Activated CD8-positive, alpha-beta T cell treated with anti-CD3 and anti-CD28 coated beads, Interleukin-2, amount 10 ng/mL, durations not matched to agents 7 days and 5 days (primary cell): ENCODE measurements at regions not wholly inside any gene's neighbourhood (a gene's known extent, or its start where the extent isn't known, plus 50 kb on each side); places are given as distances from the start of the nearest gene placed in this dataset.

ENCODE experiments used
- ATAC-seq: fragments of 150-1000 bp; cut with Tn5 transposase; one replicate; pipeline ENCODE4 v1.10.0; 2021; ENCODE audit warnings: moderate library complexity
- CTCF ChIA-PET: fragments of 350-600 bp; sonication (Branson Sonifier 250); formaldehyde crosslinking; loops from one replicate; lab custom pipeline; 2021; ENCODE audit warnings: antibody characterized with exemption; lab: Charles Lee
- POLR2A ChIA-PET: fragments of 350-600 bp; sonication (Branson Sonifier 250); formaldehyde crosslinking; loops from one replicate; lab custom pipeline; 2021; ENCODE audit warnings: antibody characterized with exemption; lab: Charles Lee
- DNase-seq: peaks from one replicate; pipeline ENCODE4 v3.0.0-alpha.2; 2020
- H3K27ac Mint-ChIP-seq: one replicate; pipeline ENCODE4 v1.8.0; 2021; ENCODE audit warnings: mild to moderate bottlenecking, mixed read lengths
- H3K27me3 Mint-ChIP-seq: one replicate; pipeline ENCODE4 v1.8.0; 2021; ENCODE audit warnings: low read depth, mixed read lengths
- H3K36me3 Mint-ChIP-seq: one replicate; pipeline ENCODE4 v1.8.0; 2021; ENCODE audit warnings: low read depth, mixed read lengths
- H3K4me1 Mint-ChIP-seq: one replicate; pipeline ENCODE4 v1.8.0; 2021; ENCODE audit warnings: low read depth, mixed read lengths
- H3K4me3 Mint-ChIP-seq: one replicate; pipeline ENCODE4 v1.8.0; 2021; ENCODE audit warnings: mild to moderate bottlenecking, mixed read lengths
- H3K9me3 Mint-ChIP-seq: one replicate; pipeline ENCODE4 v1.8.0; 2022; ENCODE audit warnings: mixed read lengths; ENCODE audit not compliant: insufficient read depth

GRCh38 chr2:8479298-8479697 is 202.6 kb upstream of the ID2 start:
- peak overlapping the region; percentile 81 for H3K27ac Mint-ChIP-seq
- no peaks in the 10 kb centered on the region for H3K27me3 Mint-ChIP-seq
- DNase-seq (no peak), ATAC-seq (no peak)
- peaks cover 5% of the 10 kb centered on the region for H3K9me3 Mint-ChIP-seq
- no peak overlapping the region for H3K4me3 Mint-ChIP-seq
- CTCF ChIA-PET, result interaction anchor here (1.5 kb wide), 1 partner anchor 64 kb away, joined by 3 read pairs; no protein-coding TSS in a partner anchor
- H3K4me1 Mint-ChIP-seq, result peaks cover 91% of the 10 kb centered on the region
- POLR2A ChIA-PET, result interaction anchor here (1.0 kb wide), 1 partner anchor 203 kb away, joined by 3 read pairs; the partner anchor contains the start of gene ID2
- H3K36me3 Mint-ChIP-seq, result peaks cover 29% of the 10 kb centered on the region

GRCh38 chr2:8480915-8481314 is 200.9 kb upstream of the ID2 start:
- Mint-ChIP-seq H3K27ac (peak overlapping the region; percentile 71), H3K4me1 (peaks cover 91% of the 10 kb centered on the region), H3K36me3 (peaks cover 20% of the 10 kb centered on the region), H3K9me3 (peaks cover 5% of the 10 kb centered on the region), H3K27me3 (no peaks in the 10 kb centered on the region), H3K4me3 (no peak overlapping the region)
- ChIA-PET POLR2A (interaction anchor here (1.2 to 2.6 kb wide), 4 partner anchors 8 to 201 kb away, joined by 3 to 12 read pairs (median 4); partner anchors contain the start of gene ID2), CTCF (interaction anchor here (1.2 to 1.7 kb wide), 4 partner anchors 8 to 913 kb away, joined by 3 to 7 read pairs (median 4); no protein-coding TSS in a partner anchor)
- ATAC-seq (no peak), DNase-seq (no peak)

GRCh38 chr2:8481463-8482009 is 200.3 kb upstream of the ID2 start:
- peaks cover 22% of the 10 kb centered on the region for H3K36me3 Mint-ChIP-seq
- peaks cover 91% of the 10 kb centered on the region for H3K4me1 Mint-ChIP-seq
- CTCF ChIA-PET, result interaction anchor here (0.6 to 1.7 kb wide), 12 partner anchors 9 to 914 kb away, joined by 3 to 7 read pairs (median 3); no protein-coding TSS in a partner anchor
- peak overlapping the region; percentile 0 for H3K4me3 Mint-ChIP-seq
- peak; percentile 64 for DNase-seq
- ATAC-seq, result peak; percentile 68
- H3K27ac Mint-ChIP-seq, result peak overlapping the region; percentile 71
- peaks cover 5% of the 10 kb centered on the region for H3K9me3 Mint-ChIP-seq
- POLR2A ChIA-PET, result interaction anchor here (1.2 to 2.6 kb wide), 4 partner anchors 9 to 200 kb away, joined by 3 to 12 read pairs (median 4); partner anchors contain the start of gene ID2
- no peaks in the 10 kb centered on the region for H3K27me3 Mint-ChIP-seq

GRCh38 chr2:8482432-8482831 is 199.4 kb upstream of the ID2 start:
- H3K4me1 Mint-ChIP-seq, result peaks cover 93% of the 10 kb centered on the region
- ChIA-PET POLR2A (interaction anchor here (2.6 kb wide), 1 partner anchor 199 kb away, joined by 12 read pairs; the partner anchor contains the start of gene ID2), CTCF (interaction anchor here (0.8 to 1.7 kb wide), 8 partner anchors 8 to 268 kb away, joined by 3 to 7 read pairs (median 3); no protein-coding TSS in a partner anchor)
- H3K27me3 Mint-ChIP-seq, result no peaks in the 10 kb centered on the region
- DNase-seq (no peak), ATAC-seq (no peak)
- H3K9me3 Mint-ChIP-seq, result peaks cover 5% of the 10 kb centered on the region
- no peak overlapping the region for H3K4me3 Mint-ChIP-seq
- H3K27ac Mint-ChIP-seq, result peak overlapping the region; percentile 71
- H3K36me3 Mint-ChIP-seq, result peaks cover 24% of the 10 kb centered on the region

GRCh38 chr2:8484502-8485283 is 197.2 kb upstream of the ID2 start:
- DNase-seq, result no peak
- H3K27ac Mint-ChIP-seq, result peak overlapping the region; percentile 26
- peaks cover 94% of the 10 kb centered on the region for H3K4me1 Mint-ChIP-seq
- H3K36me3 Mint-ChIP-seq, result peaks cover 24% of the 10 kb centered on the region
- POLR2A ChIA-PET, result interaction anchor here (1.1 kb wide), 1 partner anchor 197 kb away, joined by 3 read pairs; the partner anchor contains the start of gene ID2
- CTCF ChIA-PET, result interaction anchor here (0.9 to 1.8 kb wide), 3 partner anchors 8 to 91 kb away, joined by 3 to 8 read pairs (median 4); no protein-coding TSS in a partner anchor
- no peaks in the 10 kb centered on the region for H3K27me3 Mint-ChIP-seq
- no peak for ATAC-seq
- no peak overlapping the region for H3K4me3 Mint-ChIP-seq
- H3K9me3 Mint-ChIP-seq, result peaks cover 5% of the 10 kb centered on the region

DNA sequence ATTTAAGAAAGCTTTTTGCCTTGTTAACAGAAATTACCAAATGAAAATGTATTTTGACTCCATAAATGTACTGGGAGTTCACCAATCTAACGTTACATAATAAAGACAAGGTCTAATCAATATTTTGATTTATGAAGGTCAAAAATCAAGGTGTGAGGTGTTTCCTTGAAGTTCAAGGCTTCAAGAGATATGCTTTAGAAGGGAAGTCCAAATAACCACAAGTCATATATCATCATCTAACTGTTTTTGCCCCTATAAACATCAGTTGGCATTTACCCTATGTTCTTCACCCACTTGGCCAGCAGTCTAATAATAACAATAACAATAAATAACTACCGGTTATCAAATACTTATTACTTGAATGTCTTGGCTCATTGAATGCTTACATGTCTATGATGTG is 196.1 kb upstream of the ID2 start:
- Mint-ChIP-seq H3K4me3 (no peak overlapping the region), H3K4me1 (peaks cover 95% of the 10 kb centered on the region), H3K36me3 (peaks cover 24% of the 10 kb centered on the region), H3K27ac (peak overlapping the region; percentile 50), H3K9me3 (peaks cover 5% of the 10 kb centered on the region), H3K27me3 (no peaks in the 10 kb centered on the region)
- POLR2A ChIA-PET, result interaction anchor here (0.7 to 1.1 kb wide), 2 partner anchors 14 to 196 kb away, joined by 3 read pairs; partner anchors contain the start of gene ID2
- CTCF ChIA-PET, result interaction anchor here (0.9 to 1.8 kb wide), 3 partner anchors 9 to 90 kb away, joined by 3 to 8 read pairs (median 4); no protein-coding TSS in a partner anchor
- DNase-seq (no peak), ATAC-seq (no peak)

DNA sequence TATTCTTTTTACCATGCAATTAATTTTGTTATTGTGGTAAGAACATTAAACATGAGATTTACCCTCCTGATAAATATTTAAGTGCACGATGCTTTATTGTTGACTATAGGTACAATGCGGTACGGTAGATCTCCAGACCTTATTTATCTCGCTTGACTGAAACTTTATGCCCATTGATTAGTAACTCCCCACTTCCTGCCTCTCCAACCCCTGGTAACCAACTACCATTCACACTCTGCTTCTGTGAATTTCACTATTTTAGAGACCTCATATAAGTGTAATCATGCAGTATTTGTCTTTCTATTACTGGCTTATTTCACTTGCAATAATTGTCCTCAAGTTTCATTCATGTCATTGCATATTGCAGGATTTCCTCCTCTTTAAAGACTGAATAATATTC is 195.7 kb upstream of the ID2 start:
- ChIA-PET CTCF (no interaction called here), POLR2A (no interaction called here)
- peaks cover 93% of the 10 kb centered on the region for H3K4me1 Mint-ChIP-seq
- H3K27me3 Mint-ChIP-seq, result no peaks in the 10 kb centered on the region
- peak overlapping the region; percentile 50 for H3K27ac Mint-ChIP-seq
- DNase-seq (no peak), ATAC-seq (no peak)
- peak overlapping the region; percentile 5 for H3K4me3 Mint-ChIP-seq
- H3K36me3 Mint-ChIP-seq, result peaks cover 24% of the 10 kb centered on the region
- peaks cover 5% of the 10 kb centered on the region for H3K9me3 Mint-ChIP-seq

GRCh38 chr2:8487461-8487932 is 194.4 kb upstream of the ID2 start:
- ChIA-PET CTCF (interaction anchor here (1.5 to 2.5 kb wide), 3 partner anchors 9 to 57 kb away, joined by 4 to 16 read pairs (median 7); no protein-coding TSS in a partner anchor), POLR2A (interaction anchor here (0.9 to 2.3 kb wide), 3 partner anchors 9 to 28 kb away, joined by 3 to 6 read pairs (median 5); no protein-coding TSS in a partner anchor)
- DNase-seq, result no peak
- peak; percentile 23 for ATAC-seq
- Mint-ChIP-seq H3K36me3 (peaks cover 21% of the 10 kb centered on the region), H3K27me3 (no peaks in the 10 kb centered on the region), H3K27ac (peak overlapping the region; percentile 86), H3K4me3 (peak overlapping the region; percentile 68), H3K9me3 (peaks cover 5% of the 10 kb centered on the region), H3K4me1 (peaks cover 87% of the 10 kb centered on the region)

- DNase-seq (peak; percentile 60), ATAC-seq (peak; percentile 76)
- Mint-ChIP-seq H3K27me3 (no peaks in the 10 kb centered on the region), H3K4me3 (peak overlapping the region; percentile 68), H3K9me3 (peaks cover under 1% of the 10 kb centered on the region), H3K4me1 (peaks cover 80% of the 10 kb centered on the region), H3K36me3 (peaks cover 16% of the 10 kb centered on the region), H3K27ac (peak overlapping the region; percentile 86)
- POLR2A ChIA-PET, result interaction anchor here (0.7 to 2.3 kb wide), 6 partner anchors 10 to 194 kb away, joined by 4 to 9 read pairs (median 6); partner anchors contain the start of gene ID2
- CTCF ChIA-PET, result interaction anchor here (1.2 to 2.5 kb wide), 5 partner anchors 9 to 56 kb away, joined by 3 to 16 read pairs (median 4); no protein-coding TSS in a partner anchor
Observed at GRCh38 chr2:8488001-8488738, 193.7 kb upstream of the ID2 start.

GRCh38 chr2:8489221-8489620 is 192.6 kb upstream of the ID2 start:
- POLR2A ChIA-PET, result interaction anchor here (0.7 to 2.3 kb wide), 5 partner anchors 11 to 193 kb away, joined by 4 to 9 read pairs (median 6); partner anchors contain the start of gene ID2
- H3K27ac Mint-ChIP-seq, result peak overlapping the region; percentile 86
- ATAC-seq (no peak), DNase-seq (no peak)
- peaks cover 12% of the 10 kb centered on the region for H3K36me3 Mint-ChIP-seq
- peaks cover 74% of the 10 kb centered on the region for H3K4me1 Mint-ChIP-seq
- CTCF ChIA-PET, result interaction anchor here (1.2 to 2.5 kb wide), 5 partner anchors 8 to 55 kb away, joined by 3 to 16 read pairs (median 4); no protein-coding TSS in a partner anchor
- no peak overlapping the region for H3K4me3 Mint-ChIP-seq
- H3K27me3 Mint-ChIP-seq, result no peaks in the 10 kb centered on the region
- H3K9me3 Mint-ChIP-seq, result no peaks in the 10 kb centered on the region
